ENCODE measurements at regions not wholly inside any gene's neighbourhood (a gene's known extent, or its start where the extent isn't known, plus 50 kb on each side); places are given as distances from the start of the nearest gene placed in this dataset.

- CTCF ChIA-PET, result no interaction called here
- Histone ChIP-seq H3F3A (ENCODE audit: low read length, unreplicated experiment) (no peaks in the 10 kb centered on the region), H3K36me3 (ENCODE audit: low read depth, low read length) (no peaks in the 10 kb centered on the region), H3K4me2 (ENCODE audit: low read length) (no peak overlapping the region), H3K79me2 (ENCODE audit: low read length) (no peaks in the 10 kb centered on the region), H3K27me3 (ENCODE audit: low read length) (peaks cover 79% of the 10 kb centered on the region), H4K20me1 (ENCODE audit: low read length) (no peaks in the 10 kb centered on the region), H3K9ac (ENCODE audit: low read length) (no peak overlapping the region), H3K27ac (ENCODE audit: low read length) (no peak overlapping the region), H3K4me1 (ENCODE audit: insufficient read depth, low read length) (no peaks in the 10 kb centered on the region), H3K4me3 (ENCODE audit: low read length) (no peak overlapping the region), H2AFZ (ENCODE audit: low read length) (no peak overlapping the region), H3K9me3 (ENCODE audit: low read length) (no peaks in the 10 kb centered on the region), H3K9me2 (replicated peaks; ENCODE audit: low read length) (no peaks in the 10 kb centered on the region)
- intact Hi-C loops (cut with micrococcal nuclease), result no loop called here
- POLR2A ChIA-PET (ENCODE audit: unreplicated experiment), result no interaction called here
- ATAC-seq (no peak), DNase-seq (no peak)
- TF ChIP-seq EZH2phosphoT487 (IDR thresholded peaks at IDR 0.05; ENCODE audit: borderline replicate concordance, low read length) (no peak), CTCF (conservative IDR thresholded peaks at IDR 0.05; ENCODE audit: low read depth, low read length) (no peak), EZH2 (IDR thresholded peaks at IDR 0.05; ENCODE audit: low read length, unreplicated experiment) (no peak)
- no TSS peak for BruUV-seq (replicated peaks)
These were observed 224.1 kb upstream of the FOXF1 start for GRCh38 chr16:86285938-86286921.

- Histone ChIP-seq H3K9me3 (ENCODE audit: low read length) (no peaks in the 10 kb centered on the region), H3K9ac (ENCODE audit: low read length) (no peak overlapping the region), H2AFZ (ENCODE audit: low read length) (no peak overlapping the region), H3K27me3 (ENCODE audit: low read length) (peaks cover 79% of the 10 kb centered on the region), H3K36me3 (ENCODE audit: low read depth, low read length) (no peaks in the 10 kb centered on the region), H3K27ac (ENCODE audit: low read length) (no peak overlapping the region), H4K20me1 (ENCODE audit: low read length) (no peaks in the 10 kb centered on the region), H3K9me2 (replicated peaks; ENCODE audit: low read length) (no peaks in the 10 kb centered on the region), H3K79me2 (ENCODE audit: low read length) (no peaks in the 10 kb centered on the region), H3K4me2 (ENCODE audit: low read length) (no peak overlapping the region), H3K4me1 (ENCODE audit: insufficient read depth, low read length) (no peaks in the 10 kb centered on the region), H3K4me3 (ENCODE audit: low read length) (no peak overlapping the region), H3F3A (ENCODE audit: low read length, unreplicated experiment) (no peaks in the 10 kb centered on the region)
- DNase-seq (no peak), ATAC-seq (no peak)
- intact Hi-C loops (cut with micrococcal nuclease), result no loop called here
- ChIA-PET POLR2A (ENCODE audit: unreplicated experiment) (no interaction called here), CTCF (no interaction called here)
- TF ChIP-seq CTCF (conservative IDR thresholded peaks at IDR 0.05; ENCODE audit: low read depth, low read length), result no peak
- no peak for TF ChIP-seq EZH2phosphoT487 (IDR thresholded peaks at IDR 0.05; ENCODE audit: borderline replicate concordance, low read length)
- TF ChIP-seq EZH2 (IDR thresholded peaks at IDR 0.05; ENCODE audit: low read length, unreplicated experiment), result no peak
- no TSS peak for BruUV-seq (replicated peaks)
These were observed 223.2 kb upstream of the FOXF1 start for GRCh38 chr16:86286991-86287663.

All from PC-3 (cell line).